Testis (tissue), 2 donors: ENCODE measurements at regions not wholly inside any gene's neighbourhood (a gene's known extent, or its start where the extent isn't known, plus 50 kb on each side); places are given as distances from the start of the nearest gene placed in this dataset.

Source experiments
- DNase-seq: peaks from one replicate; pipeline ENCODE4 v3.0.0-alpha.2; 2019
- H3K27ac ChIP-seq, 2 donors: fragments of 200-600 bp; sonication (generic); one replicate each; pipeline ENCODE4 v1.5.1; 2019
- H3K27me3 ChIP-seq: fragments of 200-600 bp; sonication (generic); one replicate; pipeline ENCODE4 v1.5.1; 2019
- H3K36me3 ChIP-seq: fragments of 200-600 bp; sonication (generic); one replicate; pipeline ENCODE4 v1.5.1; 2017; ENCODE audit warnings: low read depth; ENCODE audit errors: missing control alignments
- H3K4me1 ChIP-seq: fragments of 200-600 bp; sonication (generic); one replicate; pipeline ENCODE4 v1.5.1; 2019
- H3K4me3 ChIP-seq, 2 donors: fragments of 200-600 bp; sonication (generic); one replicate each; pipeline ENCODE4 v1.5.1; 2017 to 2019
- H3K9me3 ChIP-seq: fragments of 200-600 bp; sonication (generic); one replicate; pipeline ENCODE4 v1.5.1; 2017
- CTCF ChIP-seq, 3 experiments: fragments of 450-650 bp in 2 of 3; fragments of 200-600 bp in 1 of 3; sonication (generic) in 1 of 3; IDR thresholded peaks; one replicate each; pipeline ENCODE4 v1.5.1; 2016 to 2019; ENCODE audit warnings: antibody characterized with exemption in 3 of 3, mild to moderate bottlenecking in 2 of 3, moderate library complexity in 1 of 3
- POLR2A ChIP-seq: fragments of 450-650 bp; IDR thresholded peaks from one replicate; pipeline ENCODE4 v1.6.1; 2017; ENCODE audit warnings: antibody characterized with exemption, mild to moderate bottlenecking, moderate library complexity
- WGBS, 2 donors: methylation state at CpG; one replicate each; pipeline ENCODE4 v1.1.5; 2018; 5-methylcytosine and 5-hydroxymethylcytosine counted together
- intact Hi-C: fragments of 100-400 bp; cut with DNase I; formaldehyde crosslinking; loops from one replicate; pipeline ENCODE4 v1.15.1; 2023; ENCODE audit warnings: low total_unique reads

GRCh38 chr4:131989576-131989975 lies 1159.5 kb upstream of the PCDH10 start:
- Histone ChIP-seq H3K9me3 (no peaks in the 10 kb centered on the region), H3K27ac (no peak overlapping the region), H3K4me3 (no peak overlapping the region), H3K36me3 (no peaks in the 10 kb centered on the region), H3K4me1 (no peaks in the 10 kb centered on the region), H3K27me3 (no peaks in the 10 kb centered on the region)
- 57 to 64% methylated on average over 4 of the region's 4 CpGs for WGBS, 2 donors
- no peak for DNase-seq
- TF ChIP-seq POLR2A = no peak
- TF ChIP-seq CTCF (IDR thresholded peaks at IDR 0.05) = no peak
- intact Hi-C loops = no loop called here

- H3K9me3 ChIP-seq = no peaks in the 10 kb centered on the region
- DNase-seq = no peak
- H3K4me3 ChIP-seq = no peak overlapping the region
- intact Hi-C loops = no loop called here
- TF ChIP-seq CTCF (IDR thresholded peaks at IDR 0.05) = no peak
- no peak for TF ChIP-seq POLR2A
- H3K27me3 ChIP-seq = no peaks in the 10 kb centered on the region
- WGBS, 2 donors = 35 to 53% methylated on average over 4 of the region's 4 CpGs
- H3K27ac ChIP-seq = no peak overlapping the region
- no peaks in the 10 kb centered on the region for H3K4me1 ChIP-seq
- H3K36me3 ChIP-seq = no peaks in the 10 kb centered on the region
These were observed 1147.6 kb upstream of the PCDH10 start for GRCh38 chr4:132001542-132001941.

GRCh38 chr4:132003593-132003992 lies 1145.5 kb upstream of the PCDH10 start:
- Histone ChIP-seq H3K9me3 (no peaks in the 10 kb centered on the region), H3K27ac (no peak overlapping the region), H3K4me1 (no peaks in the 10 kb centered on the region), H3K36me3 (no peaks in the 10 kb centered on the region), H3K27me3 (no peaks in the 10 kb centered on the region), H3K4me3 (no peak overlapping the region)
- TF ChIP-seq POLR2A (no peak), CTCF (IDR thresholded peaks at IDR 0.05) (no peak)
- no peak for DNase-seq
- intact Hi-C loops = no loop called here
- 65 to 96% methylated on average over 2 of the region's 2 CpGs for WGBS, 2 donors

GRCh38 chr4:132015321-132015720 lies 1133.8 kb upstream of the PCDH10 start:
- Histone ChIP-seq H3K4me1 (no peaks in the 10 kb centered on the region), H3K9me3 (no peaks in the 10 kb centered on the region), H3K4me3 (no peak overlapping the region), H3K27ac (no peak overlapping the region), H3K36me3 (no peaks in the 10 kb centered on the region), H3K27me3 (no peaks in the 10 kb centered on the region)
- no peak for TF ChIP-seq POLR2A
- TF ChIP-seq CTCF (IDR thresholded peaks at IDR 0.05) = no peak
- DNase-seq = no peak
- intact Hi-C loops = no loop called here

GRCh38 chr4:132016703-132017350 lies 1132.3 kb upstream of the PCDH10 start:
- Histone ChIP-seq H3K4me3 (no peak overlapping the region), H3K36me3 (no peaks in the 10 kb centered on the region), H3K4me1 (no peaks in the 10 kb centered on the region), H3K27me3 (no peaks in the 10 kb centered on the region), H3K9me3 (no peaks in the 10 kb centered on the region), H3K27ac (no peak overlapping the region)
- intact Hi-C loops = no loop called here
- TF ChIP-seq POLR2A (no peak), CTCF (IDR thresholded peaks at IDR 0.05) (no peak)
- no peak for DNase-seq
- WGBS, 2 donors = 94 to 95% methylated on average over 2 of the region's 2 CpGs
